Stimulated activated naive CD4-positive, alpha-beta T cell (primary cell): ENCODE measurements at regions not wholly inside any gene's neighbourhood (a gene's known extent, or its start where the extent isn't known, plus 50 kb on each side); places are given as distances from the start of the nearest gene placed in this dataset.
"Not testable (repeated sequence)": the region's sequence is repeated elsewhere in the genome, so short reads cannot be mapped to it uniquely, and the experiment has no call there.

ENCODE experiments used
- DNase-seq, 6 experiments: peaks; one replicate each; lab custom pipeline; 2025; lab: John Stamatoyannopoulos, UW

GRCh38 chr10:6817770-6818169, 237.7 kb upstream of the PRKCQ start:
- DNase-seq = no peak

GRCh38 chr10:6815346-6815745, 235.3 kb upstream of the PRKCQ start:
- no peak for DNase-seq

- DNase-seq = no peak
Measured at GRCh38 chr10:6813856-6814255, 233.8 kb upstream of the PRKCQ start.

DNA sequence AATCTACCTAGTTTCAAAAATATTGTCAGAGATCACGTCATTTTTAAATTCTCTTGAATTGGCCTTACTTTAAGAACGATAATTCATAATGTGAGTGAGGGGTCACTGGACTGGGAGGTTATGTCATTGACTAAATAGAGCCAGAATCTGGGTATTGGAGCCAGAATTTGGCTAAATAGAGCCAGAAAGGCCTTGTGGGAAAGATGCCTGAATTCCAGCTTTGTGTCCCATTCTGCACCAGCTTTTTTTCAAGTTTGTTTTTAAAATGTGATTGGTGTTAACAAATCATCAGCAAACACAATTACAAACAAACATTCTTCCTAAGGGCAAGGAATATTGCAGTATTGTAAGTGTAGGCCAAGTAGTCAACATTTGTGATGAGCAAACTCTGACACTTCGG, 233.2 kb upstream of the PRKCQ start:
- DNase-seq = no peak

- DNase-seq = no peak
Measured at GRCh38 chr10:6811153-6811552, 231.1 kb upstream of the PRKCQ start.

GRCh38 chr10:6803427-6803783, 223.3 kb upstream of the PRKCQ start:
- DNase-seq = no peak

DNA sequence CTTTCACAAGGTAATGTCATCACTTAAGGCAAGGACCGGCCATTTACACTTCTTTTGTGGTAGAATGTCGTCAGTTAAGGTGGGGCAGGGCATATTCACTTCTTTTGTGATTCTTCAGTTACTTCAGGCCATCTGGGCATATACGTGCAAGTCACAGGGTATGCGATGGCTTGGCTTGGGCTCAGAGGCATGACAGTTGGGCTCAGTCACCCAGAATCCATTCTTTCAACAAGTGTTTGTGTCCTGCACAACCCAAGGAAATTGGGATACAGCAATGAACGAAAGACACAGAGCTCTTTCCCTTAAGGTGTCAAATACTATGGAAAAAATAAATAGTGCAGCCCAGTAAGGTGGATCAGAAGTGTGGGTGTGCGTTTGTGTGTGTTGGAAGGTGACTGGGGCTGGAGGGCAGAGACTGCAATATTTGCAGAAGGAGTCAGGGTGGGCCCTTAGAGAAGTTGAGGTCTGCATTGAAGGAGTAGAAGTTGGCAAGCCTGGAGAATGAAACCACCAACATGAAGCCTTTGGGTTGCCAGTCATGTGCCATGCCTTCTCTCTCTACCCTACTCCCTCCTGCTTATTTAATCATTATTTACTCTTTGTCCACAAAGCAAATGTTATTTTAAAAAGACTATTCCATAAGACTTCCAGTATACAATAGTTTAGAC, 222.8 kb upstream of the PRKCQ start:
- no peak for DNase-seq

GRCh38 chr10:6796231-6796630, 216.2 kb upstream of the PRKCQ start:
- no peak for DNase-seq

GRCh38 chr10:6795541-6795940, 215.5 kb upstream of the PRKCQ start:
- DNase-seq = no peak

GRCh38 chr10:6794841-6795240, 214.8 kb upstream of the PRKCQ start:
- DNase-seq = not testable (repeated sequence)

- no peak for DNase-seq
Measured at GRCh38 chr10:6794441-6794840, 214.4 kb upstream of the PRKCQ start.

GRCh38 chr10:6788731-6789130, 208.7 kb upstream of the PRKCQ start:
- DNase-seq = no peak

DNA sequence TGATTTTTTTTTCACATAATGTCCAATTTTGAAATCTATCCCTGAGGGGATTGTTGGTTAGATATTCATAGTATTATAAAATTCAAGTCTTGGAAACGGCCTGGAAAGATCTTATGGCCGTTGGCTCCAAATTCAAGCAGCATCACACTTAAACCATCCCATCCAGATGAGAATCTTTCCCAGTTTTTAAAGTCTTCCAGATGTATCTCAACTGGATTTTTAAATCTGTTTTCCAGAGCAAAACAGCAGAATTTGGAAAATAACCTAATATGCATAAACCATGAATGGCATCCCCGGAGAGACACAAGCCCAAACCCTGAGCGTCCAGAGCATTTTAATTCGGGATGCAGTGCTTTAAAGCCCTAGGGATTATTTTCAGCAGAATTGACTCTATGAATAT, 208.2 kb upstream of the PRKCQ start:
- no peak for DNase-seq

DNA sequence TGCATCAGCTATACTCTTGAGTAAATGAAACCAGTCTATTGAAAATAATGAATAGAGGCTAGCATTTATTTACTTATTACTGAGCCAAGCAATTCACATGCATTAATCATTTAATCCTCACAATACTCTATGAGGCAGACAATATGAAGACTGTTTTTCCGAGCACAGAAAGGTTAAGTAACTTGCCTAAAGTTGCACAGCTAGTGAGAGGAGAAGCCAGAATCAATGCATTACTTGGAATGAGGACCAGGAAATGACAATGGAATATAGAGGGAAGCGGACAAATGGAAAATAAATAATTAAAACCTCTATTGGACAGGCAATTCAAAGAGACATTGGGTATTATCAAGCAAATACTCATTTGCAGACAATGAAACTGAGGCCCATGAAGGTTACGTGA, 207.6 kb upstream of the PRKCQ start:
- DNase-seq = no peak

DNA sequence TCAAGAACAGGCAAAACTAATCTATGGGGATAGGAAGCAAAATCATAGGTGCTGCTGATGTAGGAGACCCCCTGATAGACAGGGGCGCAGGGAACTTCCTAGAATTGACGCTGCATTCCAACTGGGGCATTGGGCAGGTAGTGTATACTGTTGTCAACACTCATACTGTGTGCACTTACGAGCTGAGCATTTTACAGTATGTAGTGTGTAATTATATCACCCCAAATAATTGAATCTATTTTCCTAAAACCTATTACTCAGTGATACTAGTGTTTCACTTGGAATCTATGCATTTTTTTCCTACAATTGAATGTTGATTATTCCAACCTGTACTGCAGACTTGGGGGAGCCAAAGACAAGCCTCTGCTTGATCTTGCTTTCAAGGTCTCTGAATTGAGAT, 207.0 kb upstream of the PRKCQ start:
- no peak for DNase-seq

GRCh38 chr10:6786579-6787031, 206.5 kb upstream of the PRKCQ start:
- DNase-seq = no peak

DNA sequence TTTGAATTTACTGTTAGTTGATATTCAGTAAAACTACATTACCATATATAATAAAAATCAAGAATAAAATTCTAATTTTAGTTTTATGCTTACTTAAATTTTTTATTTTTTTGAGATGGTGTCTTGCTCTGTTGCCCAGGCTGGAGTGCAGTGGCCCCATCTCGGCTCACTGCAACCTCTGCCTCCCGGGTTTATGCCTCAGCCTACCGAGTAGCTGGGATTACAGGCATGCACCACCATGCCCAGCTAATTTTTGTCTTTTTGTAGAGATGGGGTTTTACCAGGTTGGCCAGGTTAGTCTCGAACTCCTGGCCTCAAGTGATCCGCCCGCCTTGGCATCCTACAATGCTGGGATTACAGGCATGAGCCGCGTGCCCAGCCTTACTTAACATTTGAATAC, 204.4 kb upstream of the PRKCQ start:
- not testable (repeated sequence) for DNase-seq

GRCh38 chr10:6783471-6783870, 203.4 kb upstream of the PRKCQ start:
- no peak for DNase-seq

- no peak for DNase-seq
Measured at GRCh38 chr10:6782378-6782777, 202.3 kb upstream of the PRKCQ start.

DNA sequence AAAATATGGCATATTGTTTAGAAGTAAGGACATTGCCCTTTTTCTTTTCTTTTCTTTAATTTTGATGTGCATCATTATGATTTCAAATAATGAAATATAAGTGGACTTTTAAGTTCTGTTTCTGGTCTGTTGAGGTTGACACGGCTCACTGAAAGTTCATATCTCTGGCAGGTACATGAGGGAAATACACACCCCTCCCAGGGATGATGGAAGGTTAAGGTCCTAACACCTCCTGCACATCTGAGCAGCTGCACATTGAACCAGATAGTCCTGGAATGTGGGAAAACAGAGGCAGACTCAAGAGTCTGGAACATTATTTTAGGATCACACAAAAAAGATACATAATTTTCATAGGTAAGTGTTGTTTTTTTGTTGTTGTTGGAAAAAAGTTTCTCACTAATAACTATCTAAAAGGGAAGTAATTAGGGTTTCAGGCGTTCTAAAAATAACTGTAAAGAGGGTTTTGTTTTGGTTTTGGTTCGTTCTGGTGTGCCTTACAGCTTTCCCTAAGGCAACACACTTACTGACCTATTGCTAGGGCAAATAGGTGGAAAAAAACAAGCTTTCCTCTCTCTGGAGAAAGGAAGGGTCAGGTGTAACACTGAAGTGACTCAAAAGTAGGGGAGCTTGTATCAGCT, 201.2 kb upstream of the PRKCQ start:
- DNase-seq = no peak

- no peak for DNase-seq
Measured at GRCh38 chr10:6780008-6780677, 200.1 kb upstream of the PRKCQ start.

DNA sequence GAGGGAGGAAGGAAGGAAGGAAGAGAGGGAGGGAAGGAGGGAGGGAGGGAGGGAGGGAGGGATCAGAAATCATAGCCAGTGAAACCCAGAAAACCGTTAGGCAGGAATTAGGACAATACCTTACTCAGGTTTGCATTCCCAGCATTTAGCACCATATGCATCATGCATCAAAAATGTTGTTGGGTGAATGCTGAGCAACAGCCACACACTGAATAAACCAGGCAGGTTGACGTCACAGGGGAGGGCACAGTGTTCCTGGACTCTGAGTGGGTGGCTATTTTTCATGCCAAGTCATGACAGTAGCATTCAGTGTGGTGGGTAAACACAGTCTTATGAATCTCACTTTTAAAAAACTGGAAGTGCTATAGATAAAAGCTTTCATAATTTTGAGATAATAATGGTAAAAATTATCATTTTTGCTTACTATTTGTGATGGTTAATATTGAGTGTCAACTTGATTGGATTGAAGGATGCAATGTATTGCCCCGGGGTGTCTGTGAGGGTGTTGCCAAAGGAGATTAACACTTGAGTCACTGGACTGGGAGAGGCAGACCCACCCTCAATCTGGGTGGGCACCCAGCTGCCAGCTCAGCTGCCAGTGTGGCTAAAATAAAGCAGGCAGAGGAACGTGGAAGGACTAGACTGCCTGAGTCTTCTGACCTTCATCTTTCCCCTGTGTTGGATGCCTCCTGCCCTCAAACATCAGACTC, 199.1 kb upstream of the PRKCQ start:
- no peak for DNase-seq

DNA sequence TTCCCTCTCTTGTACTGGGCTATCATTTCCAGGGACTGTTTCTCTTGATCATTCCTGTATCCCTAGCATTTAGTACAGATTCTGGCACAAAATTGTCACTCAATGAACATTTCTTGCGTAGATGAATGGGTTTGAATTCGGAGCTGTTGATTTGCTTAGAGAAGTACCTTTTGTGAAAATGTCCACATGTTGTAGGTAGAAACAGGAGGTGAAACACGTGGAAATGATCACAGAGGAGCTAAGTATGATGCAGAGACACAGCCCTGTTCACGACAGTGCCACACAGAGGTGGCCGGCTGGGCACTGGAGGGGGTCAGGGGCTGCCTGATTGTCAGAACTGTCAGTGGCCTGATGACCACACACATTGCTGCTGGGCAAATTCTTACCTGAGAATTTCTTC, 196.1 kb upstream of the PRKCQ start:
- no peak for DNase-seq
